ENCODE measurements at regions not wholly inside any gene's neighbourhood (a gene's known extent, or its start where the extent isn't known, plus 50 kb on each side); places are given as distances from the start of the nearest gene placed in this dataset.

GRCh38 chr10:21326594-21327288 lies 198.7 kb downstream of the SKIDA1 start:
- no peaks in the 10 kb centered on the region for H3K9me3 Mint-ChIP-seq
- H3K27ac Mint-ChIP-seq: no peak overlapping the region
- TF ChIP-seq, protein P1, sequence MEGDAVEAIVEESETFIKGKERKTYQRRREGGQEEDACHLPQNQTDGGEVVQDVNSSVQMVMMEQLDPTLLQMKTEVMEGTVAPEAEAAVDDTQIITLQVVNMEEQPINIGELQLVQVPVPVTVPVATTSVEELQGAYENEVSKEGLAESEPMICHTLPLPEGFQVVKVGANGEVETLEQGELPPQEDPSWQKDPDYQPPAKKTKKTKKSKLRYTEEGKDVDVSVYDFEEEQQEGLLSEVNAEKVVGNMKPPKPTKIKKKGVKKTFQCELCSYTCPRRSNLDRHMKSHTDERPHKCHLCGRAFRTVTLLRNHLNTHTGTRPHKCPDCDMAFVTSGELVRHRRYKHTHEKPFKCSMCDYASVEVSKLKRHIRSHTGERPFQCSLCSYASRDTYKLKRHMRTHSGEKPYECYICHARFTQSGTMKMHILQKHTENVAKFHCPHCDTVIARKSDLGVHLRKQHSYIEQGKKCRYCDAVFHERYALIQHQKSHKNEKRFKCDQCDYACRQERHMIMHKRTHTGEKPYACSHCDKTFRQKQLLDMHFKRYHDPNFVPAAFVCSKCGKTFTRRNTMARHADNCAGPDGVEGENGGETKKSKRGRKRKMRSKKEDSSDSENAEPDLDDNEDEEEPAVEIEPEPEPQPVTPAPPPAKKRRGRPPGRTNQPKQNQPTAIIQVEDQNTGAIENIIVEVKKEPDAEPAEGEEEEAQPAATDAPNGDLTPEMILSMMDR (IDR thresholded peaks at IDR 0.05): no peak
- H3K36me3 Mint-ChIP-seq (ENCODE audit: low read depth): no peaks in the 10 kb centered on the region
- DNase-seq: no peak
- H3K4me1 Mint-ChIP-seq (ENCODE audit: low read depth): peaks cover 13% of the 10 kb centered on the region
- H3K4me3 Mint-ChIP-seq: no peak overlapping the region
- peaks cover 3% of the 10 kb centered on the region; the same call in 1 of the 2 replicates for H3K27me3 Mint-ChIP-seq (ENCODE audit: insufficient read depth)

DNA sequence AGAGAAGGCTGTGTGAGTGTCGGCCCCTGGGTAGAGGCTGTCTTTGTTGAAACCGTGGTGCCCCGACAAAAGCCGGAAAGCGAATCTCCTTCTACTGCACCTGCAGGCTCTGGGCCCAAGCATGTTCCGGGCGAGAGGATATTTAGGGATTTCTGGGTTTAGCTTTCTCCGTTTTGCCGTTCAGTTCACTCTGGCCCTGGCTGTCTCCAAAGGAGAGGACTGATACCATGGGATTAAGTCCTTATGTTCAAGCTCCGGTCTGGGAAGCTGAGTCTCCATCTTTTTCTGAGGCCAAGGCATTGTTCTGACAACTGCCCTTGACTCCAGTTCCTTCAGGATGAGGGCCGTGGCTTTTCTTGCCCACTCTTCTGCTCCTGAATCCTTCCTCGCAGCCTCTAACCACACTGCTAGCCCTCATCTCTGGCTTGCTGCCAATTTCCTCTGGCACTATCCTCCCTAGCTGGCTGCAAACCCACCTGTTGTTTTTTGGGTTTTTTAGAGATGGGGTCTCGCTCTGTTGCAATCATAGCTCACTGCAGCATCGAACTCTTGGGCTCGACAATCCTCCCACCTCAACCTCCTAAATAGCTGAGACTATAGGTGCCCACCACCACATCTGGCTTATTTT lies 206.8 kb downstream of the SKIDA1 start:
- DNase-seq: no peak
- Mint-ChIP-seq H3K27ac (peak overlapping the region; percentile 67), H3K36me3 (ENCODE audit: low read depth) (no peaks in the 10 kb centered on the region), H3K9me3 (no peaks in the 10 kb centered on the region), H3K4me3 (peak overlapping the region; percentile 0; the same call in 1 of the 2 replicates), H3K4me1 (ENCODE audit: low read depth) (peaks cover 52% of the 10 kb centered on the region), H3K27me3 (ENCODE audit: insufficient read depth) (peaks cover 2% of the 10 kb centered on the region)
- TF ChIP-seq, protein P1 (IDR thresholded peaks at IDR 0.05): no peak

DNA sequence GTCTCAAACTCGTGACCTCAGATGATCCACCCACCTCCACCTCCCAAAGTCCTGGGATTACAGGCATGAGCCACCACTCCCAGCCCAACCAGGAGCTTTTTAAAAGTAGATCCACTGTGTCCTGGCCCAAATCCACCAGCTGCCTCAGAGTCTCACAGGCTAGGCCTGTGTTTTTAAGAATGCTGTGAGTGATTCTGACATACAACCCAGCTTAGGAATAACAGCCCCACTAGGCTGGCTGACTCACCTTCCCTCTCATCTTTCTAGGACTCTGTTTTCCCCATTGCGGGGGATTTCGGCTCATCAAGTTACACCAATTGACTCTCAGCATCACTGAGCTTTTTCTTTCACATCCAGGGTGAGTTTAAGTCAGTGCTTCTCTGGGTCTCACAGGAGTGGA lies 207.6 kb downstream of the SKIDA1 start:
- no peaks in the 10 kb centered on the region for H3K9me3 Mint-ChIP-seq
- H3K27me3 Mint-ChIP-seq (ENCODE audit: insufficient read depth): peaks cover 2% of the 10 kb centered on the region
- H3K36me3 Mint-ChIP-seq (ENCODE audit: low read depth): no peaks in the 10 kb centered on the region
- DNase-seq: peak; percentile 70
- TF ChIP-seq, protein P1 (IDR thresholded peaks at IDR 0.05): no peak
- peak overlapping the region; percentile 67 for H3K27ac Mint-ChIP-seq
- peaks cover 52% of the 10 kb centered on the region for H3K4me1 Mint-ChIP-seq (ENCODE audit: low read depth)
- H3K4me3 Mint-ChIP-seq: peak overlapping the region; percentile 0; the same call in 1 of the 2 replicates

- H3K27ac Mint-ChIP-seq: peak overlapping the region; percentile 83
- H3K4me3 Mint-ChIP-seq: peak overlapping the region; percentile 71
These were observed 209.7 kb downstream of the SKIDA1 start for GRCh38 chr10:21315645-21316220.

GRCh38 chr10:21314906-21315644 lies 210.4 kb downstream of the SKIDA1 start:
- H3K4me3 Mint-ChIP-seq: peak overlapping the region; percentile 71

More at GRCh38 chr10:21315645-21316220, 209.7 kb downstream of the SKIDA1 start:
- peaks cover 52% of the 10 kb centered on the region for H3K4me1 Mint-ChIP-seq (ENCODE audit: low read depth)
- peaks cover 2% of the 10 kb centered on the region for H3K27me3 Mint-ChIP-seq (ENCODE audit: insufficient read depth)
- no peaks in the 10 kb centered on the region for H3K36me3 Mint-ChIP-seq (ENCODE audit: low read depth)
- no peaks in the 10 kb centered on the region for H3K9me3 Mint-ChIP-seq
- TF ChIP-seq, protein P1 (IDR thresholded peaks at IDR 0.05): no peak
- DNase-seq: peak; percentile 92

More at GRCh38 chr10:21314906-21315644, 210.4 kb downstream of the SKIDA1 start:
- peak; percentile 56 for DNase-seq
- Mint-ChIP-seq H3K27me3 (ENCODE audit: insufficient read depth) (peaks cover 2% of the 10 kb centered on the region), H3K9me3 (no peaks in the 10 kb centered on the region), H3K36me3 (ENCODE audit: low read depth) (no peaks in the 10 kb centered on the region), H3K27ac (peak overlapping the region; percentile 83), H3K4me1 (ENCODE audit: low read depth) (peaks cover 52% of the 10 kb centered on the region)
- TF ChIP-seq, protein P1 (IDR thresholded peaks at IDR 0.05): no peak

Measured in HFFc6 (cell line).